RWPE2 (cell line): ENCODE measurements at regions not wholly inside any gene's neighbourhood (a gene's known extent, or its start where the extent isn't known, plus 50 kb on each side); places are given as distances from the start of the nearest gene placed in this dataset.
"Not testable (repeated sequence)": the region's sequence is repeated elsewhere in the genome, so short reads cannot be mapped to it uniquely, and the experiment has no call there.

Source experiments
- ATAC-seq: fragments of 200-7000 bp; cut with Tn5 transposase; 3 replicates; pipeline ENCODE4 v1.9.1; 2021; ENCODE audit warnings: low read depth
- DNase-seq: peaks from one replicate; pipeline ENCODE4 v3.0.0-alpha.2; 2020; ENCODE audit warnings: low spot score
- H3K27ac ChIP-seq: fragments of 450-650 bp; 2 replicates; pipeline ENCODE4 v1.5.1; 2017; ENCODE audit warnings: mild to moderate bottlenecking; ENCODE audit not compliant: poor library complexity, severe bottlenecking
- H3K27me3 ChIP-seq: fragments of 250-450 bp; sonication (Bioruptor Pico); 2 replicates; pipeline ENCODE4 v1.5.1; 2021; ENCODE audit warnings: mild to moderate bottlenecking, moderate library complexity; ENCODE audit not compliant: insufficient read depth, poor library complexity, severe bottlenecking
- H3K36me3 ChIP-seq: fragments of 250-450 bp; sonication (Bioruptor Pico); 2 replicates; pipeline ENCODE4 v1.5.1; 2020; ENCODE audit warnings: low read depth, mild to moderate bottlenecking, moderate library complexity
- H3K4me1 ChIP-seq: fragments of 250-450 bp; sonication (Bioruptor Pico); 2 replicates; pipeline ENCODE4 v1.5.1; 2021; ENCODE audit warnings: mild to moderate bottlenecking, moderate library complexity; ENCODE audit not compliant: insufficient read depth, poor library complexity, severe bottlenecking
- H3K4me3 ChIP-seq: fragments of 250-450 bp; sonication (Bioruptor Pico); 2 replicates; pipeline ENCODE4 v1.5.1; 2021; ENCODE audit warnings: mild to moderate bottlenecking, moderate library complexity; ENCODE audit not compliant: severe bottlenecking
- H3K9me3 ChIP-seq: fragments of 250-450 bp; sonication (Bioruptor Pico); 2 replicates; pipeline ENCODE4 v1.5.1; 2021; ENCODE audit warnings: mild to moderate bottlenecking, moderate library complexity; ENCODE audit not compliant: severe bottlenecking
- TF ChIP-seq, protein P1 (sequence below): fragments of 450-650 bp; IDR thresholded peaks from one replicate; pipeline ENCODE4 v1.5.1; 2017; ENCODE audit warnings: mild to moderate bottlenecking, moderate library complexity; ENCODE audit not compliant: poor library complexity, severe bottlenecking

DNA sequence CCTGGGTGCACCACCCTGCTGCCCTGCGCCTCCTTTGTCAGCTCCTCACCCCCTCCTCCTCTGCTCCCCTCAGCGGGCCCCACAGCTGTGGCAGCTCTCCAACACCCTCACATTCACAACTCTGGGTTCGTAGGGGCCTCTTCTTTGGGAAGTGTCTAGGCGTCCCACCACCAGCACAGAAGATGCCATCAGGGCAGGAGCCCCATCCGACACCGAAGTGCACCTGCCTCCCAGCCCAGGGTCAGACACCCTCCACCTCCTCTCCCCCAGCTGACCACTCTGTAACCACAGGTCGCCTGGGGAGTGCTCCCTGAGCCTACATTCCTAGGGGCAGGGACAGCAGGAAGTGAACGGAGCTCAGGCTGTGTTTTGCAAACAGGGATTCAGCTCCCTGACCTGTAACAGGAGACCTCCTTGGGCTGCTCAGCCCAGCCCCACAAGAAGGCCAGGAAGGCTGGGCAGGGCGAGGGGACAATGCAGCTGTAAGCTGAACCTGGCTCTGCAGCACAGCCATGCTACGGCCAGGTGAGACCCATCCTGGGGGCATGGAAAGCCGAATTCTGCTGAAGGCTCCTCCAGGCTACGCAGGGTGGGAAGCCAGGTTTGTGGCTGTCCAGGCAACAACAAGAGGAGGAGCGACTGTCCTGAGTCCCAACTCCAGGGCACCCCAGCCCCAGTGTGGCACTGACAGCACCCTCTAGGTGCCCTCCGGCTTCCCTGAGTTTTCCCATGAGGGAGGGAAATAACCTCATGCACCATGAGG is 269.0 kb downstream of the GOLGA6L6 start:
- DNase-seq (no peak), ATAC-seq (peak; percentile 7; the same call in 2 of the 3 replicates)
- TF ChIP-seq, protein P1, sequence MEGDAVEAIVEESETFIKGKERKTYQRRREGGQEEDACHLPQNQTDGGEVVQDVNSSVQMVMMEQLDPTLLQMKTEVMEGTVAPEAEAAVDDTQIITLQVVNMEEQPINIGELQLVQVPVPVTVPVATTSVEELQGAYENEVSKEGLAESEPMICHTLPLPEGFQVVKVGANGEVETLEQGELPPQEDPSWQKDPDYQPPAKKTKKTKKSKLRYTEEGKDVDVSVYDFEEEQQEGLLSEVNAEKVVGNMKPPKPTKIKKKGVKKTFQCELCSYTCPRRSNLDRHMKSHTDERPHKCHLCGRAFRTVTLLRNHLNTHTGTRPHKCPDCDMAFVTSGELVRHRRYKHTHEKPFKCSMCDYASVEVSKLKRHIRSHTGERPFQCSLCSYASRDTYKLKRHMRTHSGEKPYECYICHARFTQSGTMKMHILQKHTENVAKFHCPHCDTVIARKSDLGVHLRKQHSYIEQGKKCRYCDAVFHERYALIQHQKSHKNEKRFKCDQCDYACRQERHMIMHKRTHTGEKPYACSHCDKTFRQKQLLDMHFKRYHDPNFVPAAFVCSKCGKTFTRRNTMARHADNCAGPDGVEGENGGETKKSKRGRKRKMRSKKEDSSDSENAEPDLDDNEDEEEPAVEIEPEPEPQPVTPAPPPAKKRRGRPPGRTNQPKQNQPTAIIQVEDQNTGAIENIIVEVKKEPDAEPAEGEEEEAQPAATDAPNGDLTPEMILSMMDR: no peak
- H3K36me3 ChIP-seq: no peaks in the 10 kb centered on the region
- H3K4me3 ChIP-seq: no peak overlapping the region
- no peaks in the 10 kb centered on the region for H3K4me1 ChIP-seq
- H3K27me3 ChIP-seq: no peaks in the 10 kb centered on the region
- no peak overlapping the region for H3K27ac ChIP-seq
- H3K9me3 ChIP-seq: peaks cover 3% of the 10 kb centered on the region

DNA sequence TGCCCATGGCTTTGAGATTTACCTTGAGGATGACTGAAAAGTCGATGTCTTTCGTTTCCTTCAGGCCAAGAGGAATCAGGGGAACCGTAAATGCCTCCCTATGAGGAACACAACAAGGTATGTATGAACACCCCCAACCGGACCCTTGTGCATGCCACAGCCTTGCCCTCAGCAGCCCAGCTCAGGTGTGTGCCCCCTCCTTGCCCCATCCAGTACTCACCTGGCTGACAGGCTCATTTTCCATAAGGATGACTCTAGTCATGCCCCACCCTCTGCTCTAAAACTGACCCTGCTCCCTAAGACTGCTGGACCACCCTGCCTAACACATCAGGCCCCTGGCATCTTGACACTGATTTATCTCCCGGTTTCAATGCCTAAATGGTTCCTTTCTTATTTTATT is 270.0 kb downstream of the GOLGA6L6 start:
- Histone ChIP-seq H3K27me3 (no peaks in the 10 kb centered on the region), H3K4me1 (no peaks in the 10 kb centered on the region), H3K4me3 (no peak overlapping the region), H3K36me3 (no peaks in the 10 kb centered on the region), H3K27ac (no peak overlapping the region), H3K9me3 (peaks cover 3% of the 10 kb centered on the region)
- TF ChIP-seq, protein P1: no peak
- DNase-seq (no peak), ATAC-seq (no peak)

DNA sequence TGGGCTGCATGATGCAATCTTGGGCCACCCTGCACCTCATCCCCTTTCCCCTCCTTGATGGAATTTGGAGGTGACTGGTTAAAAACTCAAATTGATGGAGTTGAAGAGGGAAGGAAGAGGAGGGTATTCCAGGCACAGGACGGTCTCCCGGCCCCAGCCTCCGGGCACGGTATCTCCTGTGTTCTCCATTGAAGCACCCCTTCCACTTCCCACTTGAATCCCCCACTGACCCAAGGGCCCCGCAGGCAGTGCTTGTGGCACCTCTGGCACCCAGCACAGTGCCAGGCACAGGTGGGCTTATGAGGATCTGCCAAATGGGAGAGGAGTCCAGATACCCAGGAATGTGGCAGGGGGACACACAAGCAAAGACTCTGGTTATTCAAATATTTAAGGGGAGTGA is 271.6 kb downstream of the GOLGA6L6 start:
- not testable (repeated sequence) for DNase-seq, H3K4me3 ChIP-seq, H3K4me1 ChIP-seq, H3K36me3 ChIP-seq, ATAC-seq, H3K27ac ChIP-seq, H3K27me3 ChIP-seq, H3K9me3 ChIP-seq

DNA sequence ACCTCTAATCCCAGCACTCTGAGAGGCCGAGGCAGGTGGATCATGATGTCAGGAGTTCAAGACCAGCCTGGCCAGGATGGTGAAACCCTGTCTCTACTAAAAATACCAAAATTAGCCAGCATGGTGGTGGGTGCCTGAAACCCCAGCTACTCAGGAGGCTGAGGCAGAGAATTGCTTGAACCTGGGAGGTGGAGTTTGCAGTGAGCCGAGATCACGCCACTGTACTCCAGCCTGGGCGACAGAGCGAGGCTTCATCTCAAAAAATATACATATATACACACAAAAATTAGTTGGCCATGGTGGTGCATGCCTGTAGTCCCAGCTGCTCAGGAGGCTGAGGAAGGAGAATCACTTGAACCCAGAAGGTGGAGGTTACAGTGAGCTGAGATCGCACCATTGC is 273.6 kb downstream of the GOLGA6L6 start:
- ATAC-seq, DNase-seq, H3K27me3 ChIP-seq, H3K27ac ChIP-seq, H3K4me1 ChIP-seq, H3K36me3 ChIP-seq, H3K9me3 ChIP-seq, H3K4me3 ChIP-seq: not testable (repeated sequence)

DNA sequence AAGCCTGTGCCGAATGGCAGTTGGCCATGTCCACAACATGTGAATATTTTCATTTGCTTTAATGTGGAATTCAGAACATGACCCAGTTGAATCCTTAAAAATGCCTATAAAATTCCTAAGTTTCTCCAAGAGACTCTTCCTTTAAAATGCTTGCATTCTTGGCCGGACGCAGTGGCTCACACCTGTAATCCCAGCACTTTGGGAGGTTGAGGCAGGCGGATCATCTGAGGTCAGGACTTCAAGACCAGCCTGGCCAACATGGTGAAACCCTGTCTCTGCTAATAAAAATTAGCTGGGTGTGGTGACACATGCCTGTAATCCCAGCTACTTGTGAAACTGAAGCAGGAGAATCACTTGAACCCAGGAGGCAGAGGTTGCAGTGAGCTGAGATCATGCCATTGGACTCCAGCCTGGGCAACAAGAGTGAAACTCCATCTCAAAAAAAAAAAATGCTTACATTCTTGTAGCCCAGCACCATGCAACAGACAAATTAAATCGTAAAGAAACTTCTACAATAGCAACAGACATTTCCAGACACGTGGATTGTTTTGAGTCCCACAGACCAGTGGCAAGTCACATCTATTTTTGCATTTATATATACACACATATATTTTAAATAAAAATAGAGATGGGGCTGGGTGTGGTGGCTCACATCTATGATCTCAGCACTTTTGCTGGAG is 274.4 kb downstream of the GOLGA6L6 start:
- H3K36me3 ChIP-seq, H3K9me3 ChIP-seq, DNase-seq, H3K4me1 ChIP-seq, H3K4me3 ChIP-seq, H3K27me3 ChIP-seq, ATAC-seq, H3K27ac ChIP-seq: not testable (repeated sequence)

DNA sequence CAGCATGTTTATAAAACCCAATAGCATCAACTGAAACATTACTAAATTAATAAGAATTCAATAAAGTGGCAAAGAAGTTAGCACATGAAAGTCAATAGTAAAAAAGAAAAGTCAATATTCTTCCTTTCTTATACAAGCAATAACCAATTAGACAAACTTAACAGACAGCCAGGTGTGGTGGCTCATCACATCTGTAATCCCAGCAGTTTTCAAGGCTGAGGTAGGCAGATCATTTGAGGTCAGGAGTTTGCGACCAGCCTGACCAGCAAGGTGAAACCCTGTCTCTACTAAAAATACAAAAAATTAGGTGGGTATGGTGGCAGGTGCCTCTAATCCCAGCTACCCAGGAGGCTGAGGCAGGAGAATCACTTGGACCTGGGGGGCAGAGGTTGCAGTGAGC is 275.9 kb downstream of the GOLGA6L6 start:
- not testable (repeated sequence) for H3K27me3 ChIP-seq, DNase-seq, H3K36me3 ChIP-seq, H3K9me3 ChIP-seq, H3K27ac ChIP-seq, H3K4me1 ChIP-seq, H3K4me3 ChIP-seq, ATAC-seq

DNA sequence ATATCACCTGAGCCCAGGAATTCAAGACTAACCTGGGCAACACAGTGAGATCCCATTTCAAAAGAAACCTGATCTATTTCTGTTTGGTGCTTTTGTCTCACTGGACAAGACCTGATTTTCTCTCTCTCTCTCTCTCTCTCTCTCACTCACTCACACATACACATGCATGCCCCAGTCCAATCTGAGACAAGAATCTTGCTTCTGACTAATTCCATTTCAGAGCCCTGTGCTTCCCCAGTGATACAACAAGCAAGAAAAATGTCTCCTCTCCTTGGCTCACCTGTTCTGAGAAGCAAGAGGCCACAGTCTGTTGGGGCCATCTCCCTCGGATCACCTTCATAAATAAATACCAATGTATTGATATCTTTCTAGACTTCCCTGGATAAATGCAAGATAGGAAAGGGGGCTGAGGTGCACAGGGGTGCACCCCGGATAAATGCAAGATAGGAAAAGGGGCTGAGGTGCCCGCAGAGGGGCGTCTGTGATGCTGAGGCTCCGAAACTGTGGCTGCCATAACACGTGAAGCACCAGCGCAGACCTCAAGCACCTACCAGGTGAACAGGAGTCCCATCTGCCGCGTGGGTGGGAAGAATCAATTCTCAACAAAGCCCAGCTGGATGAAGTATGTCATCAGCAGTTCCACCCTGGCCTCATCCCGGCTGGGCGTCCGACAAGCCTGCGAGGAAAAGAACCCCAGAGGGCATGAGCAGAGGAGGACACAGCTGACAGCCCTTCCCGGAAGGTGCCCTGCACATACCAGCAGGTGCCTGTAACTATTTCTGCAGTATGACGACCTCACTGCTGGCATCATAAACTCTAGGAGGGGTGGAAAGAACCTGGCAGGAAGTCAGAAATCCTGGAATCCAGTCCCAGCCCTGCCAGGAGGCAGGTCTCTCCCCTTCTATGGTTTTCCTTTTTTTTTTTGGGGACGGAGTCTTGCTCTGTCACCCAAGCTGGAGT is 280.0 kb downstream of the GOLGA6L6 start:
- H3K36me3 ChIP-seq, H3K4me3 ChIP-seq, H3K27ac ChIP-seq, H3K4me1 ChIP-seq, DNase-seq, H3K9me3 ChIP-seq, H3K27me3 ChIP-seq: not testable (repeated sequence)
- peak; percentile 28; the same call in 2 of the 3 replicates for ATAC-seq

DNA sequence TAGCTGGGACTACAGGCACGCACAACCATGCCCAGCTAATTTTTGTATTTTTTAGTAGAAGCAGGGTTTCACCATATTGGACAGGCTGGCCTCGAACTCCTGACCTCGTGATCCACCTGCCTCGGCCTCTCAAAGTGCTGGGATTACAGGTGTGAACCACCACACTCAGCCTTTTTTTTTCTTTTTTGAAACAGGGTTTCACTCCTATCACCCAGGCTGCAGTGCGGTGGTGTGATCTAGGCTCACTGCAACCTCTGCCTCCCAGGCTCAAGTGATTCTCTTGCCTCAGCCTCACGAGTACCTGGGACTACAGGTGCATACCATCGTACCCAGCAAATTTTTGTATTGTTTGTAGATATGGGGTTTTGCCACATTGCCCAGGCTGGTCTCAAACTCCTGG is 280.9 kb downstream of the GOLGA6L6 start:
- H3K27ac ChIP-seq, H3K27me3 ChIP-seq, H3K4me1 ChIP-seq, H3K36me3 ChIP-seq, H3K9me3 ChIP-seq, H3K4me3 ChIP-seq, DNase-seq, ATAC-seq: not testable (repeated sequence)

DNA sequence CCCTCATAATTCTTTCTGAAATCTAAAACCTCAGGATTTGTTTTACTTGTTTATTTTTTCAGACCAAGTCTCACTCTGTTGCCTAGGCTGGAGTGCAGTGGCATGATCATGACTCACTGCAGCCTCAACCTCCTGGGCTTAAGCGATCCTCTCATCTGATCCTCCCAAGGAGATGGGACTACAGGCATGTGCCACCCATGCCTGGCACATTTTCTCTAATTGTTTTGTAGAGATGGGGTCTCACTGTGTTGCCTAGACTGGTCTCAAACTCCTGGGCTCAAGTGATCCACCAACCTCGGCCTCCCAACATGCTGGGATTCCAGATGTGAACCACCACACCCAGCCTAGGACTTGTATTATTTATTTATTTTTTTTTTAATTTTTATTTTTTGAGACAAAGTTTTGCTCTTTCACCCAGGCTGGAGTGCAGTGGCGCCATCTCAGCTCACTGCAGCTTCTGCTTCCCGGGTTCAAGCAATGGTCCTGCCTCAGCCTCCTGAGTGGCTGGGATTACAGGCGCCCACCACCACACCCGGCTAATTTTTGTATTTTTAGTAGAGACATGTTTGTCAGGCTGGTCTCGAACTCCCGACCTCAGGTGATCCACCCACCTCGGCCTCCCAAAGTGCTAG is 281.9 kb downstream of the GOLGA6L6 start:
- H3K4me3 ChIP-seq, H3K9me3 ChIP-seq, H3K27me3 ChIP-seq, H3K4me1 ChIP-seq, ATAC-seq, H3K36me3 ChIP-seq, DNase-seq, H3K27ac ChIP-seq: not testable (repeated sequence)
